B cell (primary cell): ENCODE measurements at regions not wholly inside any gene's neighbourhood (a gene's known extent, or its start where the extent isn't known, plus 50 kb on each side); places are given as distances from the start of the nearest gene placed in this dataset.

Source experiments
- ATAC-seq: fragments of 200-7000 bp; cut with Tn5 transposase; one replicate; pipeline ENCODE4 v1.10.0; 2021; ENCODE audit warnings: low read depth, mild to moderate bottlenecking, moderate number of reproducible peaks, moderate library complexity
- CTCF ChIA-PET: fragments of 350-600 bp; sonication (Branson Sonifier 250); formaldehyde crosslinking; loops from one replicate; lab custom pipeline; 2021; ENCODE audit warnings: antibody characterized with exemption, inconsistent platforms; lab: Charles Lee
- POLR2A ChIA-PET: fragments of 350-600 bp; sonication (Branson Sonifier 250); formaldehyde crosslinking; loops from one replicate; lab custom pipeline; 2021; ENCODE audit warnings: antibody characterized with exemption; lab: Charles Lee
- DNase-seq: peaks from one replicate; pipeline ENCODE4 v3.0.0; 2013
- H2AFZ ChIP-seq: 2 replicates; pipeline ENCODE4 v1.6.1; 2012; ENCODE audit warnings: mild to moderate bottlenecking, low read depth, low read length; ENCODE audit not compliant: insufficient read depth, poor library complexity, severe bottlenecking
- H3K27ac ChIP-seq, 2 donors: 1 replicate in 1 of 2; 2 replicates in 1 of 2; pipeline ENCODE4 v1.5.1; 2012 to 2013; ENCODE audit warnings: low read length in 2 of 2, mild to moderate bottlenecking in 2 of 2, moderate library complexity in 1 of 2
- H3K27me3 ChIP-seq, 4 experiments: fragments of 200-600 bp in 1 of 4; sonication (generic) in 1 of 4; replicated peaks in 1 of 4; 1 replicate in 2 of 4; 2 replicates in 2 of 4; pipeline versions ENCODE4 v1.6.1 to v1.7.0; 2013 to 2016; ENCODE audit warnings: low read length in 3 of 4, mild to moderate bottlenecking in 2 of 4, mixed read lengths in 1 of 4, moderate library complexity in 1 of 4; ENCODE audit not compliant: insufficient read depth in 4 of 4, control insufficient read depth in 3 of 4; ENCODE audit errors: control extremely low read depth in 1 of 4
- H3K36me3 ChIP-seq, 2 experiments: replicated peaks in 1 of 2; 1 replicate in 1 of 2; 2 replicates in 1 of 2; pipeline versions ENCODE4 v1.6.1 to v1.7.1; 2013; ENCODE audit warnings: low read length in 1 of 2; ENCODE audit not compliant: insufficient read depth in 2 of 2, control insufficient read depth in 1 of 2; ENCODE audit errors: control extremely low read depth in 1 of 2, extremely low read depth in 1 of 2
- H3K4me1 ChIP-seq, 2 donors: fragments of 200-600 bp in 1 of 2; sonication (generic) in 1 of 2; 1 replicate in 1 of 2; 2 replicates in 1 of 2; pipeline versions ENCODE4 v1.5.1 to v1.6.1; 2013 to 2017; ENCODE audit warnings: low read length in 2 of 2; ENCODE audit not compliant: control insufficient read depth in 2 of 2, insufficient read depth in 2 of 2
- H3K4me2 ChIP-seq: replicated peaks from 2 replicates; pipeline ENCODE3; 2012; ENCODE audit warnings: mild to moderate bottlenecking, low read depth, low read length; ENCODE audit not compliant: poor library complexity, severe bottlenecking
- H3K4me3 ChIP-seq, 5 experiments: fragments of 200-600 bp in 1 of 5; sonication (generic) in 1 of 5; 1 replicate in 3 of 5; 2 replicates in 2 of 5; pipeline versions ENCODE4 v1.5.1 to v1.7.0; 2011 to 2016; ENCODE audit warnings: low read length in 4 of 5, mild to moderate bottlenecking in 4 of 5, low read depth in 2 of 5, control low read depth in 1 of 5, moderate library complexity in 1 of 5; ENCODE audit not compliant: insufficient read depth in 1 of 5; ENCODE audit errors: control extremely low read depth in 1 of 5, extremely low read depth in 1 of 5
- H3K79me2 ChIP-seq: fragments of 200-600 bp; sonication (generic); one replicate; pipeline ENCODE4 v1.6.0; 2016; ENCODE audit warnings: low read length; ENCODE audit not compliant: control insufficient read depth, insufficient read depth
- H3K9ac ChIP-seq: fragments of 200-600 bp; sonication (generic); 2 replicates; pipeline ENCODE4 v1.6.1; 2017; ENCODE audit warnings: mild to moderate bottlenecking, low read length, moderate library complexity
- H3K9me3 ChIP-seq, 3 donors: one replicate each; pipeline versions ENCODE4 v1.6.1 to v1.7.1; 2013; ENCODE audit warnings: low read length in 2 of 3; ENCODE audit not compliant: control insufficient read depth in 2 of 3, insufficient read depth in 1 of 3; ENCODE audit errors: control extremely low read depth in 1 of 3
- H4K20me1 ChIP-seq: 2 replicates; pipeline ENCODE4 v1.6.0; 2012; ENCODE audit warnings: mild to moderate bottlenecking, low read length; ENCODE audit not compliant: insufficient read depth, control insufficient read depth, poor library complexity, severe bottlenecking
- H3K27ac Mint-ChIP-seq: one replicate; pipeline ENCODE4 v1.8.0; 2021; ENCODE audit warnings: mixed read lengths
- H3K27me3 Mint-ChIP-seq: one replicate; pipeline ENCODE4 v1.8.0; 2021; ENCODE audit warnings: mixed read lengths
- H3K4me1 Mint-ChIP-seq: one replicate; pipeline ENCODE4 v1.8.0; 2021; ENCODE audit warnings: mixed read lengths
- H3K4me3 Mint-ChIP-seq: one replicate; pipeline ENCODE4 v1.8.0; 2021; ENCODE audit warnings: mixed read lengths
- H3K9me3 Mint-ChIP-seq: one replicate; pipeline ENCODE4 v1.8.0; 2022; ENCODE audit warnings: mixed read lengths; ENCODE audit not compliant: insufficient read depth
- CTCF ChIP-seq: fragments of 200-600 bp; IDR thresholded peaks from one replicate; pipeline ENCODE4 v1.8.0; 2022; ENCODE audit warnings: antibody characterized with exemption, mild to moderate bottlenecking
- EZH2 ChIP-seq: IDR thresholded peaks from 2 replicates; pipeline ENCODE4 v1.6.1; 2012; ENCODE audit warnings: borderline replicate concordance, low read depth, mild to moderate bottlenecking, moderate library complexity, low read length; ENCODE audit not compliant: insufficient read depth, poor library complexity, severe bottlenecking
- WGBS: methylation state at CpG from one replicate; pipeline ENCODE4 v1.1.5; 2013; ENCODE audit warnings: missing lambda C conversion rate; ENCODE audit not compliant: insufficient coverage; 5-methylcytosine and 5-hydroxymethylcytosine counted together
- intact Hi-C: fragments of 100-400 bp; cut with micrococcal nuclease; formaldehyde crosslinking; loops from one replicate; pipeline ENCODE4 v1.10.0; 2022

- Histone ChIP-seq H3K79me2 (peaks cover 7% of the 10 kb centered on the region), H3K27me3 (no peaks in the 10 kb centered on the region), H3K36me3 (no peaks in the 10 kb centered on the region), H3K4me1 (peaks cover 0 to 20% of the 10 kb centered on the region in 2 donors), H3K9me3 (no peaks in the 10 kb centered on the region), H3K9ac (no peak overlapping the region), H2AFZ (no peak overlapping the region), H4K20me1 (no peaks in the 10 kb centered on the region), H3K27ac (no peak overlapping the region), H3K4me2 (no peak overlapping the region), H3K4me3 (no peak overlapping the region)
- ChIA-PET CTCF (no interaction called here), POLR2A (no interaction called here)
- Mint-ChIP-seq H3K27ac (no peak overlapping the region), H3K27me3 (no peaks in the 10 kb centered on the region), H3K4me3 (no peak overlapping the region), H3K9me3 (no peaks in the 10 kb centered on the region), H3K4me1 (peaks cover 26% of the 10 kb centered on the region)
- intact Hi-C loops: no loop called here
- ATAC-seq (no peak), DNase-seq (no peak)
- TF ChIP-seq EZH2 (no peak), CTCF (no peak)
- WGBS: 96% methylated on average over 13 of the region's 13 CpGs
Observed at GRCh38 chr16:29317269-29317668, 89.2 kb downstream of the NPIPB11 start.

GRCh38 chr16:29316761-29317183 is 89.7 kb downstream of the NPIPB11 start:
- no peak overlapping the region for H3K4me3 ChIP-seq
- Mint-ChIP-seq H3K27ac (no peak overlapping the region), H3K4me1 (peaks cover 26% of the 10 kb centered on the region), H3K4me3 (no peak overlapping the region), H3K9me3 (no peaks in the 10 kb centered on the region), H3K27me3 (no peaks in the 10 kb centered on the region)
- intact Hi-C loops: no loop called here
- no peaks in the 10 kb centered on the region for H4K20me1 ChIP-seq
- ChIA-PET POLR2A (no interaction called here), CTCF (no interaction called here)
- no peak for TF ChIP-seq EZH2
- TF ChIP-seq CTCF: no peak
- H3K79me2 ChIP-seq: peaks cover 7% of the 10 kb centered on the region
- no peak overlapping the region for H3K9ac ChIP-seq
- DNase-seq: no peak
- H3K27ac ChIP-seq: no peak overlapping the region
- no peaks in the 10 kb centered on the region for H3K9me3 ChIP-seq
- ATAC-seq: no peak
- H2AFZ ChIP-seq: no peak overlapping the region
- H3K4me1 ChIP-seq: peaks cover 0 to 20% of the 10 kb centered on the region in 2 donors
- H3K36me3 ChIP-seq: no peaks in the 10 kb centered on the region
- no peak overlapping the region for H3K4me2 ChIP-seq
- WGBS: 83% methylated on average over 12 of the region's 12 CpGs
- H3K27me3 ChIP-seq: no peaks in the 10 kb centered on the region
